HL-60 (cell line): ENCODE measurements at regions not wholly inside any gene's neighbourhood (a gene's known extent, or its start where the extent isn't known, plus 50 kb on each side); places are given as distances from the start of the nearest gene placed in this dataset.

Experiments used
- DNase-seq, 2 experiments: peaks; one replicate each; pipeline ENCODE4 v3.0.0-alpha.2; 2010 to 2020; ENCODE audit warnings: low read depth in 1 of 2, low spot score in 1 of 2
- H3K27ac ChIP-seq: fragments of 250-450 bp; sonication (Bioruptor Pico); replicated peaks from 2 replicates; pipeline ENCODE4 v1.5.1; 2020; ENCODE audit warnings: mild to moderate bottlenecking, moderate library complexity
- H3K27me3 ChIP-seq: fragments of 250-450 bp; sonication (Bioruptor Pico); 2 replicates; pipeline ENCODE4 v1.5.1; 2021; ENCODE audit warnings: mild to moderate bottlenecking, moderate library complexity; ENCODE audit not compliant: insufficient read depth, poor library complexity, severe bottlenecking
- H3K4me3 ChIP-seq: replicated peaks from 2 replicates; pipeline ENCODE4 v1.5.1; 2011; ENCODE audit warnings: mild to moderate bottlenecking, control low read depth, low read length; ENCODE audit not compliant: insufficient read depth
- CTCF ChIP-seq: IDR thresholded peaks from one replicate; pipeline ENCODE4 v1.5.1; 2011; ENCODE audit warnings: low read length, control low read depth, inconsistent platforms; ENCODE audit not compliant: insufficient read depth
- GABPA ChIP-seq: IDR thresholded peaks from 2 replicates; pipeline ENCODE4 v1.6.1; 2012; ENCODE audit warnings: low read depth
- POLR2AphosphoS5 ChIP-seq: IDR thresholded peaks from 2 replicates; pipeline ENCODE4 v1.6.1; 2012; ENCODE audit warnings: low read depth
- REST ChIP-seq: IDR thresholded peaks from 2 replicates; pipeline ENCODE4 v1.6.1; 2012; ENCODE audit warnings: low read depth; ENCODE audit not compliant: insufficient replicate concordance
- SPI1 ChIP-seq: IDR thresholded peaks from 2 replicates; pipeline ENCODE4 v1.6.1; 2012; ENCODE audit warnings: low read depth, mild to moderate bottlenecking, borderline replicate concordance

- peak; percentile 63 to 67 for DNase-seq
- Histone ChIP-seq H3K27ac (no peak overlapping the region), H3K27me3 (no peaks in the 10 kb centered on the region), H3K4me3 (no peak overlapping the region)
- 0 out of 2 replicates have a peak, but pooled peaks have one; percentile 30 for TF ChIP-seq POLR2AphosphoS5
- no peak for TF ChIP-seq SPI1
- no peak for TF ChIP-seq REST
- no peak for TF ChIP-seq CTCF
- TF ChIP-seq GABPA, result 0 out of 2 replicates have a peak, but pooled peaks have one; percentile 9
Measured at GRCh38 chr17:74012465-74012864, 191.0 kb upstream of the RPL38 start.

GRCh38 chr17:74015316-74015715 is 188.2 kb upstream of the RPL38 start:
- DNase-seq, result no peak
- Histone ChIP-seq H3K27me3 (no peaks in the 10 kb centered on the region), H3K4me3 (no peak overlapping the region), H3K27ac (no peak overlapping the region)
- TF ChIP-seq GABPA (no peak), CTCF (no peak), REST (no peak), POLR2AphosphoS5 (no peak), SPI1 (no peak)

GRCh38 chr17:74015990-74016389 is 187.5 kb upstream of the RPL38 start:
- DNase-seq, result no peak
- Histone ChIP-seq H3K4me3 (no peak overlapping the region), H3K27ac (no peak overlapping the region), H3K27me3 (no peaks in the 10 kb centered on the region)
- TF ChIP-seq SPI1 (no peak), GABPA (no peak), REST (no peak), POLR2AphosphoS5 (no peak), CTCF (no peak)
